ENCODE measurements at regions not wholly inside any gene's neighbourhood (a gene's known extent, or its start where the extent isn't known, plus 50 kb on each side); places are given as distances from the start of the nearest gene placed in this dataset.

DNA sequence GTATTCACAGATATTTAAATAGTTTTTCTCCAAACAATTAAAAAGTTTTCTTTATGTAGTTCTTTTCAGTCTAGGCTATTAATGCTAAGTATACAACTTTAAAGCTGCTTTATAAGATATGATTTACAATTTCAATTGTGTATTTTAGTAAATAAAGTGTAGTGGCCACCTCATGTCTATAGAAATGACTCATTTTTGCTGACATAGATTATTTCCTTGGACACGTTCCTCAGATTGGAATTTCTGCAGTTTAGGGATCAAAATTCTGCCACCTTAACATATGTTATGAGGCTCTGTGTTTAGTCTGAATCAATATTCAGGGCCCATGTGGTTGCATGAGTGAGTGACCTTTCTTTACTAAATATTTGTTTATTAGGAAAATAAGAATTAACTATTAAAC lies 750.2 kb downstream of the IRX1 start:
- TF ChIP-seq EZH2 (IDR thresholded peaks at IDR 0.05; ENCODE audit: borderline replicate concordance, low read depth, low read length, severe bottlenecking) (no peak), CTCF (IDR thresholded peaks at IDR 0.05; ENCODE audit: extremely low read depth in 1 of 2, insufficient read depth in 1 of 2, low read depth in 1 of 2, low read length in 2 of 2) (no peak), POLR2A (IDR thresholded peaks at IDR 0.05; ENCODE audit: low read depth, low read length) (no peak)
